SK-N-MC (cell line): ENCODE measurements at regions not wholly inside any gene's neighbourhood (a gene's known extent, or its start where the extent isn't known, plus 50 kb on each side); places are given as distances from the start of the nearest gene placed in this dataset.

ENCODE experiments used
- DNase-seq: peaks from one replicate; pipeline ENCODE4 v3.0.0-alpha.2; 2011; ENCODE audit warnings: low read depth, low spot score
- H3K27ac ChIP-seq: fragments of 200-600 bp; sonication (generic); 2 replicates; pipeline ENCODE4 v1.5.1; 2016; ENCODE audit warnings: mixed run types
- H3K36me3 ChIP-seq: fragments of 200-600 bp; sonication (generic); 2 replicates; pipeline ENCODE4 v1.6.1; 2017; ENCODE audit warnings: antibody characterized with exemption, low read length, mixed read lengths; ENCODE audit not compliant: insufficient read depth
- H3K4me3 ChIP-seq: fragments of 200-600 bp; sonication (generic); 2 replicates; pipeline ENCODE4 v1.5.1; 2016
- H3K9ac ChIP-seq: fragments of 200-600 bp; sonication (generic); 2 replicates; pipeline ENCODE4 v1.8.0; 2017; ENCODE audit warnings: mixed run types, mixed read lengths; ENCODE audit not compliant: insufficient read length
- H3K9me3 ChIP-seq: fragments of 200-600 bp; sonication (generic); 2 replicates; pipeline ENCODE4 v1.6.1; 2017; ENCODE audit warnings: low read depth, mild to moderate bottlenecking, antibody characterized with exemption, low read length, moderate library complexity, mixed read lengths
- EZH2 ChIP-seq: fragments of 200-600 bp; sonication (generic); IDR thresholded peaks from one replicate; pipeline ENCODE4 v1.6.1; 2017; ENCODE audit warnings: antibody characterized with exemption
- FOXP2 ChIP-seq: optimal IDR thresholded peaks from 2 replicates; pipeline ENCODE3; 2011; ENCODE audit warnings: mild to moderate bottlenecking, moderate library complexity; ENCODE audit not compliant: insufficient read depth; ENCODE audit errors: extremely low read length, control extremely low read depth
- POLR2AphosphoS5 ChIP-seq: IDR thresholded peaks from 2 replicates; pipeline ENCODE4 v1.6.1; 2012; ENCODE audit warnings: mild to moderate bottlenecking, low read depth, low read length, borderline replicate concordance

DNA sequence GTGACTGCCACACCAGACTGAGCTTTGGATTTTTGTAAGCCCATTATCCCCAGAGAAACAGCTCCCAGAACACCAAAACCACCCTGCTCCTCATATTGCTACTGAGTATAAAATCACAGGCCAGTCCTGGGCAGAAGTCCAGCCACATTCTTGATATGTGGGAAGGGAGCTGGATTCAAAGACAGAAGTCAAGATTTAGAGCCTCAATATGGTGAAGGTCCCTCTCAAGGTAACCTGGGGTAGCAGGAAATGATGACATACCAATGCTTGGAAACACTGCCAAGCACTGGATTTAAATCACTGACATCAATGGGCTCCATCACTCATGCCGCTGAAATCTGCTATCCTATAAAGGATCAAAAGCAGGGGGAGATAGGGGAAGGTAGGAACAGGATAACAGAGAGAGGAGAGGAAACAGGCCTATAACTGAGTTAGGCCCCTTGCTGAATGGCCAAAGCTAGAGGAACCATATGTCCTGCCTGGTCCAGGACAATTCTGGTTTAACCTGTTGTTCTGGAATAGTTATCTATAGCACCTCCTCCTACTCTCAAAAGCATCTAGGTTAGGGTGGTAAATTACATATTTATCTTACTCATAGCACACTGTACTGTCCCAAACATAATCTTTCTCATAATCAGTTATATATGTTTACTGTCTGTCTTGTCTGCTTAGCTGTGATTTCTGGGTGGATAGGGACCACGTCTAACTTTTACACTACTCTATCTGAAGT, 83.7 kb upstream of the NHS start:
- H3K36me3 ChIP-seq, result no peaks in the 10 kb centered on the region
- H3K4me3 ChIP-seq, result no peak overlapping the region
- TF ChIP-seq EZH2, result no peak
- DNase-seq, result no peak
- no peaks in the 10 kb centered on the region for H3K9me3 ChIP-seq
- H3K27ac ChIP-seq, result no peak overlapping the region
- H3K9ac ChIP-seq, result no peak overlapping the region

DNA sequence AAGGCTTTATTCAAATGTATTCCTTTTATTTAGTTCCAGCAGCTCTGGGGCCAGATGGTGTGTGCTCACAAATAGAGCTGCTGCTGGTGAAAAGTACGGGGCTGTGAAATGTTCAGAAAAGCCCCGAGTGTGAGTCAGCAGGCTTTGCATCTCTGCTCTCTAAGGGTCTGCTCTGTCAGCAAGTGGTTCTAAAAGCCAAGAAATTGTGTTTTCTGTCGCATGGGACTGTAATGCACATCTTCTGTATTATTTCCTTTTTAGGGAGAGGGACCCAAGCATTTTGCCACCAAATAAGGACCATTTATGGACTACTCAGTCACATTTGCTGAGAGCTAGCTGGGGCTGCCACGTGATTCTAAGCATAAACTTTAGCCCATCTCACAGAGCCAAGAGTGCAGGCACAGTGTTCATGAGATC, 82.9 kb upstream of the NHS start:
- TF ChIP-seq POLR2AphosphoS5, result no peak
- no peak for TF ChIP-seq EZH2
- TF ChIP-seq FOXP2, result no peak
- Histone ChIP-seq H3K9ac (no peak overlapping the region), H3K36me3 (no peaks in the 10 kb centered on the region), H3K4me3 (no peak overlapping the region), H3K27ac (no peak overlapping the region), H3K9me3 (no peaks in the 10 kb centered on the region)
- no peak for DNase-seq

DNA sequence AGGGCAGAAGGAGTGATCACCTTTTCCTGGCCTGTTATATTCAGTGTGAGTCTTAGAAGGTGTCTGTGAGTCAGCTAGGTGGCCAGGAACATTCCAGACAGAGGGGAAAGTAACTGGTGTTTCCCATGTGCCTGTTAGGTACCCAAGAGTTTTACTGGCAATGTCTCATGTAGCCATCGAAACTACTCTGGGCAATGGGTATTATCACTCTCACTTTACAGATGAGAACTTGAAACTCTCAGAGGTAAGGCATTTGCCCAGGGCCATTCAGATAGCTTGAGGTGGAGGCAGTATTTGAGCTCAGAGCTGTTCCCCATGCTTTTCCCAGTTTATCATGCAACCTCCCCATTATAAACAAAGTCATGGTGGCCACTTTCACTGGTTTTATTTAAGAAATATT, 80.4 kb upstream of the NHS start:
- no peaks in the 10 kb centered on the region for H3K9me3 ChIP-seq
- no peak overlapping the region for H3K27ac ChIP-seq
- H3K36me3 ChIP-seq, result no peaks in the 10 kb centered on the region
- no peak for DNase-seq
- TF ChIP-seq FOXP2, result no peak
- no peak for TF ChIP-seq POLR2AphosphoS5
- TF ChIP-seq EZH2, result no peak
- no peak overlapping the region for H3K9ac ChIP-seq
- no peak overlapping the region for H3K4me3 ChIP-seq

DNA sequence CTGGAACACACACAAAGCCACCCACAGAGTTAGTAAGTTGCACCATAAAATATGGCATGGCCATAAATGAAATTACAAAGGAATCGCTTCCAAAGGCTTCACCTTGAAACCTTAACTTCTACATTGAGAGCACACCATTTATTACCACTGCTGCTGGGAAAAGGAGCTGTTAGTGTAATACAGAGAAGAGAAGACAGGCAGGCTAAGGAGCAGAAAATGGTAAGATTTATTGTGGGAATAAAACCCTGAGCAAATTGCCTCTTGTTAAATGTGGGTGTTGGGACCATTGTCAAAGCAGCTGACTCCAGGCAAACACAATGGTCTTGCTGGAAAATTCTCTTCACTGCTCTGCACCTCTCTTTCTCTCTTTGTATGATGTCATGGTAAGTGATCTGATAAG, 79.2 kb upstream of the NHS start:
- Histone ChIP-seq H3K9ac (no peak overlapping the region), H3K36me3 (no peaks in the 10 kb centered on the region), H3K4me3 (no peak overlapping the region), H3K9me3 (no peaks in the 10 kb centered on the region), H3K27ac (no peak overlapping the region)
- DNase-seq, result no peak
- TF ChIP-seq FOXP2 (no peak), POLR2AphosphoS5 (no peak), EZH2 (no peak)

DNA sequence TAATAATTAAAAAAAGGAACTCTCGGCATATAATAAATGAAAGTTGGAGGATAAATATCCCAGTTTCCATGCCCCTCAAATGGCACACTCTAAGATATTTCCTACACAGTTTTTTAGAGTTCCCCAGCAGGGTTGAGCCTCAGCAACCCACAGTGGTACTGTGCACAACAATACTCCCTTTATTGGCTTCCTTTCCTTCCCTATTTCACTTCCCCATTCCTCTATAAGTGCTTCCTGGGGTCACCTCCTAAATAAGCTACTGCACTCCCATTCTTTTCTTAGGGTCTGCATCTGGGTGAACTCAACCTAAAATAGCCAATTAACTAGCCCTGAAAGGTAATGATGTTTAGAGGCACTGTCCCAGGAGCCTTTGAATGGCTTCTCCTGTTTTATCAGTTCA, 76.4 kb upstream of the NHS start:
- Histone ChIP-seq H3K27ac (no peak overlapping the region), H3K9ac (no peak overlapping the region), H3K4me3 (no peak overlapping the region), H3K36me3 (no peaks in the 10 kb centered on the region), H3K9me3 (no peaks in the 10 kb centered on the region)
- DNase-seq, result no peak
- TF ChIP-seq EZH2 (no peak), FOXP2 (no peak), POLR2AphosphoS5 (no peak)

DNA sequence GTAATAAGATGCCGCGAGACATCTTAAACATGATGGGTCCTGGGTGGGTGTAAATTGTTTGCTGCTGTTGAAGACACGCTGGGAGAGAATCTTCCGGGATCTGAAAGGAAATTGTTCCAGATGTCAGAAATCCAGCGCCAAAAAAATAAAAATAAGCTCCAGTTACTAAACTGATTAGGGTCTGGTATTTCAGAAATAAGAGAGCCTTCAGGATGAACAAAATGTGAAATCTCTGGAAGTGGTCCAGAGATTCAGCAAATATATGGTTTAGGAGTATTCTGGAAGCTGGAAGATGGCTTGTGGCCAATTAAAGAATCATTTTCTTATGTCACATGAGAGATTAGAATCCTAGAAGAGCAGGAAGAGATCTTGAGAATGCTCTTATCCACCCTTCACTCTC, 75.8 kb upstream of the NHS start:
- no peak overlapping the region for H3K4me3 ChIP-seq
- DNase-seq, result no peak
- no peaks in the 10 kb centered on the region for H3K9me3 ChIP-seq
- TF ChIP-seq FOXP2 (no peak), POLR2AphosphoS5 (no peak), EZH2 (no peak)
- H3K27ac ChIP-seq, result no peak overlapping the region
- no peak overlapping the region for H3K9ac ChIP-seq
- H3K36me3 ChIP-seq, result no peaks in the 10 kb centered on the region

DNA sequence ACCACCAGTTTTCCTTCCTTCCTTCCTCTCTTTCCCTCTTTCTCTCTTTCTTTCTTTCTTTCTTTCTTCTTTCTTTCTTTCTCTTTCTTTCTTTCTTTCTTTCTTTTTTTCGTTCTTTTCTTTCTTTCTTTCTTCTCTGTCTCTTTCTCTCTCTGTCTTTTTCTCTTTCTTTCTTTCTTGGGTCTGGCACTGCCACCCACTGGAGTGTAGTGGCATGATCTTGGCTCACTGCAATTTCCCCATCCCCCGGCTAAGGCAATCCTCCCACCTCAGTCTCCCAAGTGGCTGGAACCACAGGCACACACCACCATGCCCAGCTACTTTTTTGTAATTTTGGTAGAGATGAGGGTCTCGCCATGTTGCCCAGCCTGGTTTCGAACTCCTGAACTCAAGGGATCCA, 51.6 kb upstream of the NHS start:
- H3K9ac ChIP-seq, result no peak overlapping the region
- H3K27ac ChIP-seq, result no peak overlapping the region
- DNase-seq, result no peak

More for the DNA sequence above, 51.6 kb upstream of the NHS start:
- H3K4me3 ChIP-seq, result no peak overlapping the region
- TF ChIP-seq EZH2 (no peak), FOXP2 (no peak), POLR2AphosphoS5 (no peak)
- no peaks in the 10 kb centered on the region for H3K9me3 ChIP-seq
- H3K36me3 ChIP-seq, result no peaks in the 10 kb centered on the region
